ENCODE measurements at regions not wholly inside any gene's neighbourhood (a gene's known extent, or its start where the extent isn't known, plus 50 kb on each side); places are given as distances from the start of the nearest gene placed in this dataset.

GRCh38 chr7:66869660-66870450, 51.2 kb upstream of the TMEM248 start (continued):
- no peak for TF ChIP-seq HMGXB4 (CRISPR knock-in tag; IDR thresholded peaks at IDR 0.05)
- TF ChIP-seq TAF7 (tag; IDR thresholded peaks at IDR 0.05), result no peak
- no peak for TF ChIP-seq SRSF9 (IDR thresholded peaks at IDR 0.05; ENCODE audit: borderline replicate concordance, low read depth, low read length)
- TF ChIP-seq HIVEP1 (CRISPR knock-in tag; IDR thresholded peaks at IDR 0.05), result no peak
- no peak for TF ChIP-seq ZNF354B (CRISPR knock-in tag; IDR thresholded peaks at IDR 0.05)
- TF ChIP-seq MYC (IDR thresholded peaks at IDR 0.05; ENCODE audit: low read depth, low read length), result no peak
- TF ChIP-seq MYC (CRISPR knock-in tag; IDR thresholded peaks at IDR 0.05; ENCODE audit: borderline replicate concordance, low read depth), result no peak
- TF ChIP-seq SMARCA5 (IDR thresholded peaks at IDR 0.05), result 0 out of 2 replicates have a peak, but pooled peaks have one; percentile 56
- no peak for TF ChIP-seq NCOA4 (IDR thresholded peaks at IDR 0.05; ENCODE audit: partially characterized antibody)
- peak; percentile 91 for TF ChIP-seq CBFA2T3 (IDR thresholded peaks at IDR 0.05)
- TF ChIP-seq RREB1 (CRISPR knock-in tag; IDR thresholded peaks at IDR 0.05), result no peak
- TF ChIP-seq ZKSCAN1 (IDR thresholded peaks at IDR 0.05; ENCODE audit: low read depth, low read length), result no peak
- TF ChIP-seq DNMT1 (IDR thresholded peaks at IDR 0.05), result no peak
- TF ChIP-seq HMG20B (CRISPR knock-in tag; IDR thresholded peaks at IDR 0.05), result no peak
- TF ChIP-seq ARID3B (CRISPR knock-in tag; IDR thresholded peaks at IDR 0.05; ENCODE audit: borderline replicate concordance), result no peak
- no peak for TF ChIP-seq SNRNP70 (optimal IDR thresholded peaks at IDR 0.05; ENCODE audit: low read depth, low read length)
- TF ChIP-seq GTF2F1 (IDR thresholded peaks at IDR 0.05; ENCODE audit: low read depth, low read length), result no peak
- TF ChIP-seq TFAM (CRISPR knock-in tag; conservative IDR thresholded peaks at IDR 0.05), result no peak
- no peak for TF ChIP-seq XRCC5 (IDR thresholded peaks at IDR 0.05; ENCODE audit: low read depth, low read length)
- TF ChIP-seq ZNF3 (CRISPR knock-in tag; IDR thresholded peaks at IDR 0.05), result no peak
- no peak for TF ChIP-seq ZNF347 (CRISPR knock-in tag; IDR thresholded peaks at IDR 0.05; ENCODE audit: low read depth)
- peak; percentile 72; the same call in 1 of the 2 replicates for TF ChIP-seq GATAD2A (IDR thresholded peaks at IDR 0.05)
- TF ChIP-seq FOS (IDR thresholded peaks at IDR 0.05; ENCODE audit: extremely low read depth, insufficient read length), result no peak

Data from K562 (cell line).